NCI-H2029 (cell line): ENCODE measurements at regions not wholly inside any gene's neighbourhood (a gene's known extent, or its start where the extent isn't known, plus 50 kb on each side); places are given as distances from the start of the nearest gene placed in this dataset.
"Not testable (repeated sequence)": the region's sequence is repeated elsewhere in the genome, so short reads cannot be mapped to it uniquely, and the experiment has no call there.

ENCODE experiments used
- DNase-seq: peaks from one replicate; lab custom pipeline; 2025; lab: John Stamatoyannopoulos, UW

- no peak for DNase-seq
These were observed 72.1 kb upstream of the EPB41L1 start for GRCh38 chr20:36082315-36082915.

- not testable (repeated sequence) for DNase-seq
These were observed 71.3 kb upstream of the EPB41L1 start for GRCh38 chr20:36083200-36083599.

- DNase-seq: no peak
These were observed 70.2 kb upstream of the EPB41L1 start for GRCh38 chr20:36084356-36084755.

- DNase-seq: no peak
These were observed 69.5 kb upstream of the EPB41L1 start for GRCh38 chr20:36084897-36085613.

- DNase-seq: no peak
These were observed 68.8 kb upstream of the EPB41L1 start for GRCh38 chr20:36085686-36086267.

- no peak for DNase-seq
These were observed 67.8 kb upstream of the EPB41L1 start for GRCh38 chr20:36086767-36087166.

- no peak for DNase-seq
These were observed 64.3 kb upstream of the EPB41L1 start for GRCh38 chr20:36090223-36090622.

GRCh38 chr20:36091561-36092397 lies 62.8 kb upstream of the EPB41L1 start:
- DNase-seq: no peak

GRCh38 chr20:36092398-36093024 lies 62.0 kb upstream of the EPB41L1 start:
- DNase-seq: no peak

- peak; percentile 19 for DNase-seq
These were observed 61.3 kb upstream of the EPB41L1 start for GRCh38 chr20:36093025-36093803.

GRCh38 chr20:36093804-36094145 lies 60.8 kb upstream of the EPB41L1 start:
- DNase-seq: no peak

GRCh38 chr20:36094497-36094896 lies 60.0 kb upstream of the EPB41L1 start:
- no peak for DNase-seq

- no peak for DNase-seq
These were observed 58.1 kb upstream of the EPB41L1 start for GRCh38 chr20:36096435-36096834.

- no peak for DNase-seq
These were observed 57.0 kb upstream of the EPB41L1 start for GRCh38 chr20:36097337-36098151.

- DNase-seq: no peak
These were observed 56.2 kb upstream of the EPB41L1 start for GRCh38 chr20:36098364-36098763.

GRCh38 chr20:36099106-36099505 lies 55.4 kb upstream of the EPB41L1 start:
- DNase-seq: no peak

GRCh38 chr20:36101192-36101591 lies 53.3 kb upstream of the EPB41L1 start:
- peak; percentile 53 for DNase-seq

- DNase-seq: no peak
These were observed 52.2 kb upstream of the EPB41L1 start for GRCh38 chr20:36102306-36102705.

GRCh38 chr20:36102809-36103596 lies 51.5 kb upstream of the EPB41L1 start:
- no peak for DNase-seq

- DNase-seq: no peak
These were observed 50.3 kb upstream of the EPB41L1 start for GRCh38 chr20:36104244-36104643.
